Stimulated activated naive CD4-positive, alpha-beta T cell (primary cell): ENCODE measurements at regions not wholly inside any gene's neighbourhood (a gene's known extent, or its start where the extent isn't known, plus 50 kb on each side); places are given as distances from the start of the nearest gene placed in this dataset.

ENCODE experiments used
- DNase-seq, 6 experiments: peaks; one replicate each; lab custom pipeline; 2025; lab: John Stamatoyannopoulos, UW

DNA sequence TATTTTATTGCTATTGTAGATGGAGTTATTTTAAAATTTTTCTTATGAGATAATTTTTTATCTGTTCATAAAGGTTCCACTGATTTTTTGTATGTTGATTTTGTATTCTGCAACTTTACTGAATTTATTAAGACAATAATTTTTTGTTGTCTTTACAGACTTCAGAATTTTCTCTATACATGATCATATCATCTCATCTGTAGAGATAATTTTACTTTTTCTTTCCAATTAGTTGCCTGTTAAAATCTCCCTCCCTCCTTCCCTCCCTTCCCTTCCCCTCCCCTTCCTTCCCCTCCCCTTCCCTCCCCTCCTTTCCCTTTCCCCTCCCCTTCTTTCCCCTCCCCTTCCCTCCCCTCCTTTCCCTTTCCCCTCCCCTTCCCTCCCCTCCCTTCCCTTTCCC lies 378.1 kb downstream of the SOCS6 start:
- DNase-seq, result no peak

DNA sequence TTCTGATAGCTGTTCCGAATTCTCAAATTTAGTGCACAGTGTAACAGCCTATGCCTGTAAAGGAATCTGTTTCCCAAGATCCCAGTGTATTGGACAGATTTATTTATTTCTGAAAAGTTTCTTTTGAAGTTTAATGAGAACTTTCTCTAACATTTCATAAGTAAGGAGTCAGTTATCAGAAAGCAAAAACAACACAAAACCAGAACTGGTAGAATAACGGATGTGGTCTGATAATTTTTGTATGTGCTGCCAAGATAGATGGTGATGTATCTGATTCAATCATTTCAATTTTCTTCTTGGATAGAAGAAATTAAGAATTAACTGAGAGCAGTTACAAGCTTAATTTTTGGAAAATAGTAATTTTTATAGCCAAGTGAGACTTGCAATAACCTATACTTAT lies 374.3 kb downstream of the SOCS6 start:
- peak in 3 of 6 experiments; percentile 39 to 51 (median 50) for DNase-seq

GRCh38 chr18:70662588-70662987 lies 373.7 kb downstream of the SOCS6 start:
- no peak for DNase-seq

GRCh38 chr18:70659036-70659925 lies 370.4 kb downstream of the SOCS6 start:
- DNase-seq, result peak; percentile 37 to 83 (median 74)

GRCh38 chr18:70653671-70654070 lies 364.8 kb downstream of the SOCS6 start:
- no peak for DNase-seq

DNA sequence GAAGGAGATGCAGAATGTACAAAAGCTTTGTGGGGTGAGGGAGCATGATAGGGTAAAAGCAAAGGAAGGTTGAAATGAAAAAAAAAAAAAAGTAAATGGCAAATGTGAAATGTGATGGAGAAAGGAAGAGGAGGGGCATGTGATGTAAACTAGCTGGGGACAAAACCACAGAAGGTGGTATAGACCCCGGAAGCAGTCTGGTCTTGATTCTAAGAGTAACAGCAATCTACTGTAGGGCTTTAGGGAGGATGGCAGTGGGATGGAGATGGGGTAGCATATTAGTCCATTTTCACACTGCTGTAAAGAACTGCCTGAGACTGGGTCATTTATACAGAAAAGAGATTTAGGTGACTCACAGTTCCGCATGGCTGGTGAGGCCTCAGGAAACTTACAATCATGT lies 362.0 kb downstream of the SOCS6 start:
- DNase-seq, result no peak

- no peak for DNase-seq
These were observed 360.8 kb downstream of the SOCS6 start for GRCh38 chr18:70649683-70650082.

DNA sequence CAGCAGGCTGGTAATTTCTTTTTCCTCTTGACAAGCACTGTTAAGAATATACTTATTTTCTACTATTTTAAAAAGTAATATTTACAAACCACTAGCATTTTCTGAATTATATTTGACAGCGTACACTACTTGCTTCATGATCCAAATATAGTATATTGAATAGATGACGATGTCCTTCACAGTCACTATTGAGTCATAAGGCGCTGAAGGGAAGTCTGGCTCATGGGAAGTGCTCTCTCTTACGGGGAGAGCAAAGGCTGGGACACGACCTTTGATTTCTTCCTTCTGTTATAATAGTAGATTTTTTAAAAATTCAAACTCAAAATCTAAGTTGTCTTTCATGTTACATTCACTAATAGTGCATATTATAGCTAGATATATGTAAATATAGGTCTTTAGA lies 357.1 kb downstream of the SOCS6 start:
- no peak for DNase-seq

DNA sequence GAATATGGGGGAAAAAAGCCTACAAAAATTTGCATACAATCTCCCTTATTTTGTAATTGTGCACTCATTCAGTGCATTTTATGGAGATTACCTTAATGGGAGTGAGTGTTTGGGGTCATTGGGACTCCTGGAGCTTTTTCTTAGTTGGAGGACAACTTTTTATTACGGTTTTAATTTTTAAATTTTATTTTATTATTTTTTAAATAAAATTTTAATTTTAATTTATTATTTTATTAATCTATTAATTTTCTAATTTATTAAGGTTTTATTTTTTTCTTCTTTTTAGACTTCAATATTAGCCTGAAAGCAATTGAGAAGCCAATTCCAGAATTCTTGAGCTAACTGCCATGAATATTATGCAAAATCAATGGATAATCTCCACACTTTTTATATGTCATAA lies 355.0 kb downstream of the SOCS6 start:
- DNase-seq, result no peak

- no peak for DNase-seq
These were observed 352.4 kb downstream of the SOCS6 start for GRCh38 chr18:70641156-70641775.

DNA sequence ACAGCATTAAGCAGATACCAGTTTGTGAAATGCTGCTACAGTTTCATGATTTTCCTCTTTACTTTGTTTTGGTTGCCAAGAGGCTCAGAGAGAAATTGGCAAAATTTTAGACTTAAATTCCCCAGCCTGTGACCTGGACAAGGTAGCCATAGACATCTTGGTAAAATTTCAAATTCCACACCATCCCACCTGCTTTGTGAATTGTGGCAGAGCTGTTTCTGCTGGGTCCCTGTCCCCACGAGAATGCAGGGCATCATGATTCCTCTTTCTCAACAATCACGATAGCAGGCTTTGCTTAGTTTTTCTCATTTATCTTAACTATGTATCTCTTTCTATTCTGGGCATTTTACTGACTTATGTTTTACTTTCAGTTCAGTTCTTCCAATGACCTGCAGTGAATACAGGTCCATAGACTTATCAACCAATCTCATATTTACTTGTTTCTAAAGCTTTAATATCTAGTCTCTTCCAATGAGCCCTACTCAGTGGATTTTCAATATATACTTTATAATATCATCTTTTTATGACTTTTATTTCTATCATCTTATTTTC lies 351.6 kb downstream of the SOCS6 start:
- no peak for DNase-seq

DNA sequence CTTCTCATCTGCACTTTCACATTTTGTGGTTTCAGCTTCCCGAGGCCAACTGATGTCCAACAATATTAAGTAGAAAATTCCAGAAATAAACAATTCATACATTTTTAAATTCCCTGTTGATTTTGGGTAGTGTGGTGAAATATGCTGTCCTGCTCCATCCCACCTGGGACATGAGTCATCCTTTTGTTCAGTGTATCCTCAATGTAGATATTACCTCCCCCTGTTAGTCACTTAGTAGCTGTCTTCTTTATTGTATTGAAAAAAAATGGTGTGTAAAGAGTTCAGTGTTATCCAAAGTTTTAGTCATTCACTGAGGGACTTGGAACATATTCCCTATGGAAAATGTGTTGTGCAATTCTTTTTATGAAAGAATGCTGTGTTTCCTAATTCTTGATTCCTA lies 348.1 kb downstream of the SOCS6 start:
- DNase-seq, result no peak

GRCh38 chr18:70634576-70635147 lies 345.8 kb downstream of the SOCS6 start:
- no peak for DNase-seq

DNA sequence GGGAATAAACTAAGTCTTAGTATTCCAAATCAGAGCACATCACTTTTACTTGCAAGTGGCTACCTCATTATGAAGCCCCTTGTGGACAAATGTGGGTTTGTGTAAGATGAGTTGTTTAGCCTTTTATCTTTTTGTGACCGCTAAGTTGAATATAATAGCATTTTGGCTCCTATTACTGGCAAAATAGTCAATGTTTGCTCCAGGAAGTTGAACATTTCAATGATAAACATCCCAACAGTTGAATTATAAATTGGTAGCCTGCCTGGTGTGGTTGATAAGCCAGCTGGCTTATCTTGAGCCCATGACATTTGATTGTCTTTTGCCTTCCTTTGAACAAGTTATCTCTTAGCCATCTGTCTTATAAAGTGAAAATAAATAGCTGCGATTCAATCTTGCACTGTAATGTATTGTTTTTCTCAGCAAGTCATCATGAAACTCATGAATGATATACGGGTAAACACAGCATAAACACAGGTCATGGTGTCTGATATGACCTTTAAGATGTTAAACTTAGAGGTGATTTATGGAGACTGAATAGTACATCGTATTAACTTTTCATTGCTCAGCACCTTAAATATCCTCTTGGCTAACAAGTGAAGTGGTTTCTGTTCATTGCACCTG lies 338.4 kb downstream of the SOCS6 start:
- no peak for DNase-seq

- no peak for DNase-seq
These were observed 334.0 kb downstream of the SOCS6 start for GRCh38 chr18:70622622-70623419.

DNA sequence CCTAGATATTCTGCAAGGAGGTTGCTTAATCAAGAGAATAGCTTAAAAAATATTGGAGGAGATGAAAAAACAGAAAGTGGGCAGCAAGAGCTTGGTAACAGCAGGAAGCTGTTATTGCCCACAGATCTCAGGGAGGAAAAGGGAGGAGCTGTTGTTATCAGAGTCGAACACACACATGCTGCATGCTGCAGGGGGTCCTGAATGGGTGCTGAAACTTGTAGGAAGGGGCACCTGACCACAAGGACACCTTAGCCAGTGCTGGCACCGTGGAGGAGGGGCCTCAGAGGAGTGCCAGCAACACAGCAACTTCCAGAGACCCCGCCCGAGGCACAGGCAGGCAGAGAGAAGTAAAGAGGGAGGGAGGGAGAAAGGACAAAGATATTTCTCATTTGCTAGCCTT lies 332.9 kb downstream of the SOCS6 start:
- DNase-seq, result peak in 4 of 6 experiments; percentile 13 to 53 (median 40)

GRCh38 chr18:70620837-70621612 lies 332.2 kb downstream of the SOCS6 start:
- DNase-seq, result peak in 2 of 6 experiments; percentile 8 to 21

DNA sequence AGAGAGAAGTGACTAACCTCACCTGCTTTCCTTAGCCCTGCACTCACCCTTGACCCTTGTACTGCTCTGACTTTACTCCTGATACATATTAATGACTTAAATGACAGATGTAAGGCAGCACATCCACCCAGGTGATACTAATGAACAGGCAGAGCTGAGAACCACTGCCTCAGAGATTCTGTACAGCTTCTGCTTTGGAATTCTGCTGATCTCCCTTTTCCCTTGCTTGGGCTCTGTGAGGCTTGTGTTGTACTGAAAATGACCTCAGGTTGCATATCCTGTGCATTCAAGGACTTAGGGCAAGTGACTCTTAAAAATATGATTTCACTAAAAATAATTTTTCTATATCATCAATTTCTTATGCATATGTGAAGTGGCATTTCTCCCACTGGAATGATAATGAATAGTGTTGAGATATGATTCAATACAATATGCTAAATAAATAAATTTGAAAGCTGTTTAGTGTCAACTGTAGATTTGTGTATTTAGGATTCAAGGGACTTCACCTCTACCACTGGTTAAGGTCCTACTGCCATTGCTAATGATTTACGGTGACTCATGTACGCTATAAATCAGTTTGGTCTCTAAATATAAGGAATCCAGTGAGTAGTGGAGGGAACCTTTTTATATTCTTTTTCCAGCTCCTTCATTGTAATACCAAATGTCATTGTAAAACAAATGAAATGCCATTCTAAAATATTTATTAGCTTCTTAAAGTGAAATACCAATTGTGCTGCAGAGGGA lies 328.3 kb downstream of the SOCS6 start:
- DNase-seq, result no peak

GRCh38 chr18:70600225-70600925 lies 311.5 kb downstream of the SOCS6 start:
- DNase-seq, result no peak
